NCI-H2171 (cell line): ENCODE measurements at regions not wholly inside any gene's neighbourhood (a gene's known extent, or its start where the extent isn't known, plus 50 kb on each side); places are given as distances from the start of the nearest gene placed in this dataset.
"Not testable (repeated sequence)": the region's sequence is repeated elsewhere in the genome, so short reads cannot be mapped to it uniquely, and the experiment has no call there.

Source experiments
- DNase-seq: peaks from one replicate; lab custom pipeline; 2025; lab: John Stamatoyannopoulos, UW

- no peak for DNase-seq
Observed at GRCh38 chrX:139200346-139200745, 330.2 kb upstream of the F9 start.

- DNase-seq: no peak
Observed at GRCh38 chrX:139199933-139200332, 330.6 kb upstream of the F9 start.

- no peak for DNase-seq
Observed at GRCh38 chrX:139198936-139199335, 331.6 kb upstream of the F9 start.

GRCh38 chrX:139196890-139197289 lies 333.6 kb upstream of the F9 start:
- DNase-seq: no peak

GRCh38 chrX:139194571-139195280 lies 335.8 kb upstream of the F9 start:
- no peak for DNase-seq

- no peak for DNase-seq
Observed at GRCh38 chrX:139192386-139192961, 338.1 kb upstream of the F9 start.

- no peak for DNase-seq
Observed at GRCh38 chrX:139191746-139192385, 338.7 kb upstream of the F9 start.

GRCh38 chrX:139191286-139191685 lies 339.3 kb upstream of the F9 start:
- no peak for DNase-seq

GRCh38 chrX:139187738-139188137 lies 342.8 kb upstream of the F9 start:
- no peak for DNase-seq

- DNase-seq: no peak
Observed at GRCh38 chrX:139186991-139187390, 343.5 kb upstream of the F9 start.

GRCh38 chrX:139179592-139179991 lies 350.9 kb upstream of the F9 start:
- no peak for DNase-seq

- DNase-seq: no peak
Observed at GRCh38 chrX:139178980-139179379, 351.6 kb upstream of the F9 start.

- DNase-seq: no peak
Observed at GRCh38 chrX:139172731-139173130, 357.8 kb upstream of the F9 start.

- DNase-seq: no peak
Observed at GRCh38 chrX:139170526-139171173, 359.9 kb upstream of the F9 start.

GRCh38 chrX:139167282-139167681 lies 363.3 kb upstream of the F9 start:
- DNase-seq: no peak

GRCh38 chrX:139158256-139158655 lies 372.3 kb upstream of the F9 start:
- no peak for DNase-seq

- DNase-seq: no peak
Observed at GRCh38 chrX:139156356-139156755, 374.2 kb upstream of the F9 start.

- DNase-seq: not testable (repeated sequence)
Observed at GRCh38 chrX:139146625-139147024, 383.9 kb upstream of the F9 start.

GRCh38 chrX:139141370-139141769 lies 389.2 kb upstream of the F9 start:
- no peak for DNase-seq

GRCh38 chrX:139134316-139134715 lies 396.2 kb upstream of the F9 start:
- DNase-seq: no peak

- DNase-seq: no peak
Observed at GRCh38 chrX:139126493-139126892, 404.0 kb upstream of the F9 start.

GRCh38 chrX:139125916-139126315 lies 404.6 kb upstream of the F9 start:
- DNase-seq: no peak
